ENCODE measurements at regions not wholly inside any gene's neighbourhood (a gene's known extent, or its start where the extent isn't known, plus 50 kb on each side); places are given as distances from the start of the nearest gene placed in this dataset.

- no peak for TF ChIP-seq CTCF (IDR thresholded peaks at IDR 0.05)
- TF ChIP-seq POLR2A (IDR thresholded peaks at IDR 0.05) = no peak
Measured at GRCh38 chr4:100294356-100294755, 104.1 kb upstream of the DDIT4L start.
